K562 (cell line): ENCODE measurements at regions not wholly inside any gene's neighbourhood (a gene's known extent, or its start where the extent isn't known, plus 50 kb on each side); places are given as distances from the start of the nearest gene placed in this dataset.

Source experiments
- ARNT ChIP-seq, 2 experiments: fragments of 450-650 bp; IDR thresholded peaks; 2 replicates each; pipeline ENCODE4 v1.6.1; 2016; ENCODE audit warnings: mild to moderate bottlenecking in 1 of 2
- HDAC6 ChIP-seq: IDR thresholded peaks from 2 replicates; pipeline ENCODE4 v1.6.1; 2012; ENCODE audit warnings: low read depth, mild to moderate bottlenecking, control low read depth, inconsistent platforms, low read length, moderate library complexity
- IRF1 ChIP-seq: sonication (generic); formaldehyde crosslinking; IDR thresholded peaks from 2 replicates; pipeline ENCODE4 v1.8.0; 2022; ENCODE audit warnings: missing genetic modification reagents, mild to moderate bottlenecking, borderline replicate concordance
- LEF1 ChIP-seq: fragments of 450-650 bp; IDR thresholded peaks from 2 replicates; pipeline ENCODE4 v1.6.1; 2016; ENCODE audit warnings: mild to moderate bottlenecking
- MLLT1 ChIP-seq, 2 experiments: fragments of 450-650 bp; IDR thresholded peaks; 2 replicates each; pipeline ENCODE4 v1.6.1; 2016
- NR0B1 ChIP-seq: fragments of 450-650 bp; IDR thresholded peaks from one replicate; pipeline ENCODE4 v1.6.1; 2018; ENCODE audit warnings: mild to moderate bottlenecking, moderate library complexity; ENCODE audit not compliant: partially characterized antibody
- PKNOX1 ChIP-seq: fragments of 450-650 bp; IDR thresholded peaks from 2 replicates; pipeline ENCODE4 v1.6.1; 2016
- POLR2A ChIP-seq: fragments of 450-650 bp; conservative IDR thresholded peaks from 2 replicates; pipeline ENCODE4 v1.6.1; 2016
- SMARCA5 ChIP-seq: fragments of 450-650 bp; IDR thresholded peaks from 2 replicates; pipeline ENCODE4 v1.6.1; 2016
- SUPT5H ChIP-seq: fragments of 450-650 bp; IDR thresholded peaks from 2 replicates; pipeline ENCODE4 v1.6.1; 2016
- ZBTB11 ChIP-seq, 3 experiments: fragments of 200-800 bp in 1 of 3; fragments of 250-450 bp in 1 of 3; fragments of 450-650 bp in 1 of 3; sonication (Bioruptor Pico) in 1 of 3; sonication (Bioruptor generic) in 1 of 3; formaldehyde crosslinking in 1 of 3; IDR thresholded peaks; 2 replicates each; pipeline versions ENCODE4 v1.6.1 to v1.8.0; 2016 to 2022; ENCODE audit warnings: mild to moderate bottlenecking in 2 of 3, missing genetic modification characterization in 2 of 3, missing compliant biosample characterization in 1 of 3, moderate library complexity in 1 of 3
- ZBTB9 ChIP-seq: fragments of 450-650 bp; formaldehyde crosslinking; IDR thresholded peaks from 2 replicates; pipeline ENCODE4 v1.4.0; 2020; ENCODE audit warnings: mild to moderate bottlenecking, moderate library complexity
- ZNF280B ChIP-seq: fragments of 250-450 bp; sonication (Bioruptor Pico); IDR thresholded peaks from 2 replicates; pipeline ENCODE4 v1.5.1; 2021; ENCODE audit warnings: mild to moderate bottlenecking
- ZNF586 ChIP-seq: fragments of 450-650 bp; formaldehyde crosslinking; conservative IDR thresholded peaks from 2 replicates; pipeline ENCODE4 v1.4.0; 2020; ENCODE audit warnings: mild to moderate bottlenecking, moderate library complexity
- TF ChIP-seq, protein P1 (sequence below): fragments of 250-450 bp; sonication (Bioruptor Pico); IDR thresholded peaks from 2 replicates; pipeline ENCODE4 v1.8.0; 2021; ENCODE audit warnings: moderate library complexity, mild to moderate bottlenecking, inconsistent platforms

- TF ChIP-seq ZBTB11 (CRISPR knock-in tag; IDR thresholded peaks at IDR 0.05) (no peak), HDAC6 (no peak), NR0B1 (no peak), POLR2A (peak; percentile 58), ARNT (IDR thresholded peaks at IDR 0.05) (no peak), ZNF586 (CRISPR knock-in tag) (no peak), SMARCA5 (no peak), LEF1 (no peak), IRF1 (CRISPR knock-in tag) (no peak), MLLT1 (IDR thresholded peaks at IDR 0.05) (no peak), PKNOX1 (no peak), ZBTB9 (CRISPR knock-in tag) (no peak), SUPT5H (peak; percentile 61; the same call in 1 of the 2 replicates), ZNF280B (no peak)
- TF ChIP-seq, protein P1, sequence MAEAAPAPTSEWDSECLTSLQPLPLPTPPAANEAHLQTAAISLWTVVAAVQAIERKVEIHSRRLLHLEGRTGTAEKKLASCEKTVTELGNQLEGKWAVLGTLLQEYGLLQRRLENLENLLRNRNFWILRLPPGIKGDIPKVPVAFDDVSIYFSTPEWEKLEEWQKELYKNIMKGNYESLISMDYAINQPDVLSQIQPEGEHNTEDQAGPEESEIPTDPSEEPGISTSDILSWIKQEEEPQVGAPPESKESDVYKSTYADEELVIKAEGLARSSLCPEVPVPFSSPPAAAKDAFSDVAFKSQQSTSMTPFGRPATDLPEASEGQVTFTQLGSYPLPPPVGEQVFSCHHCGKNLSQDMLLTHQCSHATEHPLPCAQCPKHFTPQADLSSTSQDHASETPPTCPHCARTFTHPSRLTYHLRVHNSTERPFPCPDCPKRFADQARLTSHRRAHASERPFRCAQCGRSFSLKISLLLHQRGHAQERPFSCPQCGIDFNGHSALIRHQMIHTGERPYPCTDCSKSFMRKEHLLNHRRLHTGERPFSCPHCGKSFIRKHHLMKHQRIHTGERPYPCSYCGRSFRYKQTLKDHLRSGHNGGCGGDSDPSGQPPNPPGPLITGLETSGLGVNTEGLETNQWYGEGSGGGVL: no peak
These were observed 56.6 kb downstream of the IARS1 start (continued) for GRCh38 chr9:92236915-92237314.
